Neuronal stem cell (in vitro differentiated cells): ENCODE measurements at regions not wholly inside any gene's neighbourhood (a gene's known extent, or its start where the extent isn't known, plus 50 kb on each side); places are given as distances from the start of the nearest gene placed in this dataset.

Experiments
- DNase-seq: peaks from one replicate; pipeline ENCODE4 v3.0.0-alpha.2; 2013; ENCODE audit warnings: low spot score
- H2AFZ ChIP-seq: one replicate; pipeline ENCODE4 v1.6.1; 2013; ENCODE audit warnings: mild to moderate bottlenecking, low read length, inconsistent platforms
- H2AK5ac ChIP-seq: 2 replicates; pipeline ENCODE4 v1.6.1; 2013; ENCODE audit warnings: low read depth, mild to moderate bottlenecking, inconsistent platforms, low read length, moderate library complexity, mixed read lengths
- H2BK120ac ChIP-seq: 2 replicates; pipeline ENCODE4 v1.6.1; 2013; ENCODE audit warnings: low read depth, mild to moderate bottlenecking, inconsistent platforms, low read length, moderate library complexity, mixed read lengths
- H2BK12ac ChIP-seq: one replicate; pipeline ENCODE4 v1.6.1; 2013; ENCODE audit warnings: low read length, inconsistent platforms
- H2BK15ac ChIP-seq: 2 replicates; pipeline ENCODE4 v1.6.1; 2013; ENCODE audit warnings: mild to moderate bottlenecking, low read length, inconsistent platforms, mixed read lengths
- H2BK5ac ChIP-seq: one replicate; pipeline ENCODE4 v1.6.1; 2013; ENCODE audit warnings: inconsistent platforms, mild to moderate bottlenecking, low read length, moderate library complexity
- H3K14ac ChIP-seq: one replicate; pipeline ENCODE4 v1.6.1; 2013; ENCODE audit warnings: low read length, inconsistent platforms
- H3K18ac ChIP-seq: 2 replicates; pipeline ENCODE4 v1.6.1; 2013; ENCODE audit warnings: low read length, inconsistent platforms
- H3K23ac ChIP-seq: 2 replicates; pipeline ENCODE4 v1.6.1; 2013; ENCODE audit warnings: low read depth, mild to moderate bottlenecking, mixed read lengths, low read length, inconsistent platforms; ENCODE audit not compliant: poor library complexity
- H3K27ac ChIP-seq: replicated peaks from 3 replicates; pipeline ENCODE4 v1.5.1; 2013; ENCODE audit warnings: low read length, inconsistent platforms
- H3K27me3 ChIP-seq, 3 experiments: 2 replicates each; pipeline ENCODE4 v1.6.1; 2013; ENCODE audit warnings: low read length in 3 of 3, mild to moderate bottlenecking in 2 of 3, inconsistent platforms in 1 of 3, low read depth in 1 of 3, mixed read lengths in 1 of 3, moderate library complexity in 1 of 3; ENCODE audit not compliant: control insufficient read depth in 3 of 3, insufficient read depth in 3 of 3
- H3K36me3 ChIP-seq, 2 donors: replicated peaks in 1 of 2; 2 replicates each; pipeline ENCODE4 v1.6.1; 2013; ENCODE audit warnings: low read length in 2 of 2; ENCODE audit not compliant: control insufficient read depth in 2 of 2, insufficient read depth in 2 of 2
- H3K4ac ChIP-seq: 2 replicates; pipeline ENCODE4 v1.6.1; 2013; ENCODE audit warnings: inconsistent platforms, mild to moderate bottlenecking, low read length, moderate library complexity
- H3K4me1 ChIP-seq, 2 donors: 1 replicate in 1 of 2; 2 replicates in 1 of 2; pipeline ENCODE4 v1.6.1; 2013; ENCODE audit warnings: low read length in 2 of 2, low read depth in 1 of 2; ENCODE audit not compliant: control insufficient read depth in 2 of 2, insufficient read depth in 1 of 2
- H3K4me2 ChIP-seq: one replicate; pipeline ENCODE4 v1.6.1; 2013; ENCODE audit warnings: mild to moderate bottlenecking, low read length, inconsistent platforms; ENCODE audit not compliant: insufficient read depth, poor library complexity, severe bottlenecking
- H3K4me3 ChIP-seq, 2 donors: 2 replicates each; pipeline ENCODE4 v1.5.1; 2013; ENCODE audit warnings: low read length in 2 of 2, mild to moderate bottlenecking in 2 of 2, inconsistent platforms in 1 of 2, moderate library complexity in 1 of 2
- H3K79me1 ChIP-seq: one replicate; pipeline ENCODE4 v1.6.1; 2013; ENCODE audit warnings: low read depth, mild to moderate bottlenecking, inconsistent platforms, low read length, moderate library complexity
- H3K9ac ChIP-seq: one replicate; pipeline ENCODE4 v1.6.1; 2013; ENCODE audit warnings: mild to moderate bottlenecking, low read depth, low read length, inconsistent platforms; ENCODE audit not compliant: poor library complexity
- H3K9me3 ChIP-seq, 2 donors: replicated peaks in 1 of 2; 2 replicates each; pipeline versions ENCODE3 to v1.6.1; 2013; ENCODE audit warnings: low read length in 2 of 2, mild to moderate bottlenecking in 2 of 2, inconsistent platforms in 1 of 2, low read depth in 1 of 2, mixed read lengths in 1 of 2, moderate library complexity in 1 of 2; ENCODE audit not compliant: control insufficient read depth in 2 of 2, insufficient read depth in 1 of 2
- H4K8ac ChIP-seq: one replicate; pipeline ENCODE4 v1.6.1; 2013; ENCODE audit warnings: low read depth, mild to moderate bottlenecking, inconsistent platforms, low read length, moderate library complexity
- H4K91ac ChIP-seq: one replicate; pipeline ENCODE4 v1.6.1; 2013; ENCODE audit warnings: low read length, low read depth, mild to moderate bottlenecking, inconsistent platforms; ENCODE audit not compliant: poor library complexity
- WGBS, 2 donors: extraction: QIAGEN DNeasy Blood & Tissue Kit; methylation state at CpG; one replicate each; pipeline ENCODE4 v1.1.7; 2013; ENCODE audit warnings: missing lambda C conversion rate in 2 of 2, mixed read lengths in 1 of 2; ENCODE audit not compliant: insufficient read length in 2 of 2, insufficient replicate concordance in 1 of 2; ENCODE audit errors: extremely low coverage in 2 of 2; 5-methylcytosine and 5-hydroxymethylcytosine counted together

DNA sequence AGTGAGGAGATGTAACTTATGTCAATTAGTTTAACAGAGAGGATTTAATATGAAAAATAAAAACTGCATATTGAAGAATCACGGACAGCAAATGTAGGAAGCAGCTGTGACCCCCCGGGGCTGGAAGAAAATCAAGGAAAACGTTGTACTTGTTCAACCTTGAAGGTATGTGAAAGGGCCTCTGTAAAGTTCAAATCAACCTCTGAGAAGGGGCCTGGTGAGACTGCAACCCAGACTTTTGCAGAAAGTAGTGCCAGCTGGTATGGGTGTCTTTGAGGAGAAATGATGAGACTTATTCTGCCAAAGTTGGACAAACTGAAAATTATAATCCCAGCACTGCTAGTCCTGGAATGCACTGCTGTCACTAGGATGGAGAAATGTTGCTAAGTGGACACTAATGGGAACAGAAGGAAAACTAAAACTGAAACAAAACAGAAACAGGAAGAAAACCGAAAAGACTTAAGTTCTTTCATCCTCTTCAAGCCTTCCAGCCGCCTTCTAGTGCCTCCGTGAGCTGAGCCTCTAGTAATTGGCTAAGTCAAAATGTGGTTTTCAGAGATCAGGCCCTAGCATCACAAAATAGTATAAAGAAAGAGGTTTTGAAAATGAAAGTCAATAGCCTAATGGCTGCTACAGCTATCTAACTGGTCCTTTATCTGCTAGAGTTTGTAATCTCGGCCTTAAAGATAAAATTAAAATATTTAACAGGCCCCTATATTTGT lies 253.7 kb upstream of the SORCS1 start:
- Histone ChIP-seq H3K14ac (no peak overlapping the region), H4K8ac (no peak overlapping the region), H3K4me1 (no peaks in the 10 kb centered on the region), H2BK15ac (no peak overlapping the region), H3K23ac (no peak overlapping the region), H3K36me3 (no peaks in the 10 kb centered on the region), H2BK5ac (no peak overlapping the region), H3K27ac (no peak overlapping the region), H2AFZ (no peak overlapping the region), H2BK12ac (no peak overlapping the region), H3K79me1 (no peaks in the 10 kb centered on the region), H3K4me3 (no peak overlapping the region), H3K9ac (no peak overlapping the region), H3K27me3 (no peaks in the 10 kb centered on the region), H2BK120ac (no peak overlapping the region), H4K91ac (no peak overlapping the region), H2AK5ac (no peak overlapping the region), H3K4ac (no peak overlapping the region), H3K4me2 (no peak overlapping the region), H3K18ac (no peak overlapping the region), H3K9me3 (no peaks in the 10 kb centered on the region)
- WGBS, 2 donors, result no CpG with 5 or more reads among the region's 7 CpGs
- DNase-seq, result no peak

DNA sequence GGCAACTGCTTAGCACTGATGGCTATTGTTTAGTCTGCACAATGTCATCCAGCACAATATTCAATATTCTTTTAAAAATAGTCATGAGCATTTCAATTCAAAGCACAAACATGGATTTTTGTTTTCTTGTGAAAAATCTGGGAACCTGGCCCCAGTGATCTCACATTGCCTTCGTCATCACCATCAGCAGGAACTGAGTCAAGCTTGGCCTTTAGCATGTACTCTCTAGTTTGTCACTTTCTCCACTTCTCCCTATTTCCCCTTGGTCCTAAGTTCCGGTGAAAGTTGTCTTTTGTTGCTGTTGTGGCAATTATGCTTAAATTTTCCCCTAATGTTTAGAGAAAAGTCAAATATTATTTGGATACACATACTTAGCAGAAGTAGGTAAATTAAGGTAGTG lies 252.9 kb upstream of the SORCS1 start:
- H3K9ac ChIP-seq, result no peak overlapping the region
- no peak overlapping the region for H3K4me2 ChIP-seq
- H3K27me3 ChIP-seq, result no peaks in the 10 kb centered on the region
- H3K23ac ChIP-seq, result no peak overlapping the region
- no peak overlapping the region for H3K18ac ChIP-seq
- no peak overlapping the region for H2BK15ac ChIP-seq
- no peaks in the 10 kb centered on the region for H3K4me1 ChIP-seq
- H3K27ac ChIP-seq, result no peak overlapping the region
- H2AK5ac ChIP-seq, result no peak overlapping the region
- no peak overlapping the region for H2BK120ac ChIP-seq
- H4K8ac ChIP-seq, result no peak overlapping the region
- H3K4ac ChIP-seq, result no peak overlapping the region
- H3K36me3 ChIP-seq, result no peaks in the 10 kb centered on the region
- WGBS, 2 donors, result no CpG with 5 or more reads among the region's 2 CpGs
- no peak overlapping the region for H2BK5ac ChIP-seq
- no peak overlapping the region for H3K14ac ChIP-seq
- H2BK12ac ChIP-seq, result no peak overlapping the region
- no peaks in the 10 kb centered on the region for H3K79me1 ChIP-seq
- no peak overlapping the region for H3K4me3 ChIP-seq
- DNase-seq, result no peak
- no peak overlapping the region for H4K91ac ChIP-seq
- no peak overlapping the region for H2AFZ ChIP-seq
- no peaks in the 10 kb centered on the region for H3K9me3 ChIP-seq

DNA sequence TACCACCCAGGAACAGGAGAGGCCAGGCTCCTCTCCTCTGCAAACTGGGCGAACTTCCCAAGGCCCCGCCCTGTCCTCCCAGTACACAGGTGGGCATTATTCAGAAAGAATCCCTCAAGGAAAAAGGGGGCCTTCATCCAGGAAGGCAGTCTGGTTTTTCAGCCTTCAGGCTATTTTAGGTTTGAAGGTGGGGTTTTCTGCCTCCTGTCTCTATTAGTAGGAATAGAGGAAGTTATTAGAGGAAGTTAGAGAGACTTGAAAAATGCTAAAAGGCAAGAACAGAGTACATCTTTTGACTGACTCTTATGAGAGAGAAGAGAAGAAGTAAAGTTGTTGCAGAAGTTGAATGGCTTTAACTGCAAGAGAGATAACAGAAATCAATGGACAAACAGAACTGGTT lies 250.9 kb upstream of the SORCS1 start:
- no peak overlapping the region for H3K4me3 ChIP-seq
- no peak overlapping the region for H3K14ac ChIP-seq
- no peak overlapping the region for H3K27ac ChIP-seq
- H3K4me2 ChIP-seq, result no peak overlapping the region
- no peak overlapping the region for H3K4ac ChIP-seq
- H2BK12ac ChIP-seq, result no peak overlapping the region
- H2BK5ac ChIP-seq, result no peak overlapping the region
- DNase-seq, result no peak
- H3K9me3 ChIP-seq, result no peaks in the 10 kb centered on the region
- no peaks in the 10 kb centered on the region for H3K4me1 ChIP-seq
- no peak overlapping the region for H2BK120ac ChIP-seq
- H2AK5ac ChIP-seq, result no peak overlapping the region
- no peak overlapping the region for H3K9ac ChIP-seq
- no peak overlapping the region for H3K23ac ChIP-seq
- H4K8ac ChIP-seq, result no peak overlapping the region
- no peak overlapping the region for H3K18ac ChIP-seq
- no peaks in the 10 kb centered on the region for H3K27me3 ChIP-seq
- no peak overlapping the region for H2AFZ ChIP-seq
- H3K79me1 ChIP-seq, result no peaks in the 10 kb centered on the region
- WGBS, 2 donors, result no CpG with 5 or more reads among the region's 2 CpGs
- no peaks in the 10 kb centered on the region for H3K36me3 ChIP-seq
- no peak overlapping the region for H4K91ac ChIP-seq
- H2BK15ac ChIP-seq, result no peak overlapping the region

DNA sequence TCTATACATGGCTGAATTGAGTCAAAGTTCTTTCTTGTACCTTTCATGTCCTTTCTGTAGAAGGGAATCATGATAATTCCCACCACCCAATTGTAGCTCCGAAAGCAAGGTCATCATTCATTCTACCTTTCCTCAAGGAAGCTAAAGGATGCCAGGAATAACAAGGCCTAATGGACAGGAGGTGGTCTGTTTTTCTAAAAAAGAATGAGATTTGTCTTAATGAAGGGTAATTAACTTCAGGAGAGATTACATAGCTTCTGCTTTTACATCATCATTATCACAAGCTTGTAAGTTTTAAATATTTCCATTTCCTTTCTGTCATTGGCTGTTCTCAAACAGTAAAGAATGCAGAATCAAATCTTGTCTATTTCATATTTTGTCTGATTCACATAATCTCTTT lies 249.5 kb upstream of the SORCS1 start:
- no peak overlapping the region for H2BK15ac ChIP-seq
- H3K4me1 ChIP-seq, result no peaks in the 10 kb centered on the region
- H3K9ac ChIP-seq, result no peak overlapping the region
- H3K23ac ChIP-seq, result no peak overlapping the region
- no peak overlapping the region for H4K8ac ChIP-seq
- H3K4me2 ChIP-seq, result no peak overlapping the region
- H3K4me3 ChIP-seq, result no peak overlapping the region
- no peak overlapping the region for H3K4ac ChIP-seq
- no peak overlapping the region for H2BK120ac ChIP-seq
- no peaks in the 10 kb centered on the region for H3K79me1 ChIP-seq
- no peaks in the 10 kb centered on the region for H3K27me3 ChIP-seq
- DNase-seq, result no peak
- no peak overlapping the region for H4K91ac ChIP-seq
- H2AFZ ChIP-seq, result no peak overlapping the region
- no peak overlapping the region for H3K18ac ChIP-seq
- H3K36me3 ChIP-seq, result no peaks in the 10 kb centered on the region
- no peak overlapping the region for H3K14ac ChIP-seq
- H3K9me3 ChIP-seq, result no peaks in the 10 kb centered on the region
- H3K27ac ChIP-seq, result no peak overlapping the region
- H2BK12ac ChIP-seq, result no peak overlapping the region
- H2BK5ac ChIP-seq, result no peak overlapping the region
- no peak overlapping the region for H2AK5ac ChIP-seq
- no CpG with 5 or more reads among the region's 1 CpG for WGBS, 2 donors
